ENCODE measurements at regions not wholly inside any gene's neighbourhood (a gene's known extent, or its start where the extent isn't known, plus 50 kb on each side); places are given as distances from the start of the nearest gene placed in this dataset.

DNA sequence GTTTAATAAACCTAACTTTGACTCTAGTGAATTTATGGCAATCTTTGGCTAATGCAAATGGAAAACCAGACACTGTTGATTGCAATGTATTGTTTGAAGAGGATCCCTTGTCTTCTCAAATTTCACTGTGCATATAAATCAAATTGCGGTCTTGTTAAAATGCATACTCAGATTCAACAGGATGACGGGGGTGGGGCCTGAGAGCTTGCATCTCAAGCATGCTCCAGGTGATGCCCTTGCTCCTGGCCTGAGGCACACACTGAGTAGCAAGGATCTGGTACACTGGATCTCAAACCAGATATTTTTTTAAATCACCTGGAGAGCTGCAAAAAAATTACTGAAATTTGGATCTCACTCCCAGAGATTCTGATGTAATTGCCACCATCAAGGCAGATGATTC is 463.7 kb downstream of the DNAH5 start:
- TF ChIP-seq, protein P1, sequence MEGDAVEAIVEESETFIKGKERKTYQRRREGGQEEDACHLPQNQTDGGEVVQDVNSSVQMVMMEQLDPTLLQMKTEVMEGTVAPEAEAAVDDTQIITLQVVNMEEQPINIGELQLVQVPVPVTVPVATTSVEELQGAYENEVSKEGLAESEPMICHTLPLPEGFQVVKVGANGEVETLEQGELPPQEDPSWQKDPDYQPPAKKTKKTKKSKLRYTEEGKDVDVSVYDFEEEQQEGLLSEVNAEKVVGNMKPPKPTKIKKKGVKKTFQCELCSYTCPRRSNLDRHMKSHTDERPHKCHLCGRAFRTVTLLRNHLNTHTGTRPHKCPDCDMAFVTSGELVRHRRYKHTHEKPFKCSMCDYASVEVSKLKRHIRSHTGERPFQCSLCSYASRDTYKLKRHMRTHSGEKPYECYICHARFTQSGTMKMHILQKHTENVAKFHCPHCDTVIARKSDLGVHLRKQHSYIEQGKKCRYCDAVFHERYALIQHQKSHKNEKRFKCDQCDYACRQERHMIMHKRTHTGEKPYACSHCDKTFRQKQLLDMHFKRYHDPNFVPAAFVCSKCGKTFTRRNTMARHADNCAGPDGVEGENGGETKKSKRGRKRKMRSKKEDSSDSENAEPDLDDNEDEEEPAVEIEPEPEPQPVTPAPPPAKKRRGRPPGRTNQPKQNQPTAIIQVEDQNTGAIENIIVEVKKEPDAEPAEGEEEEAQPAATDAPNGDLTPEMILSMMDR (IDR thresholded peaks at IDR 0.05; ENCODE audit: low read depth, low read length), result no peak
- TF ChIP-seq POLR2A (IDR thresholded peaks at IDR 0.05; ENCODE audit: extremely low read depth, insufficient read length), result no peak
